KOPT-K1 (cell line): ENCODE measurements at regions not wholly inside any gene's neighbourhood (a gene's known extent, or its start where the extent isn't known, plus 50 kb on each side); places are given as distances from the start of the nearest gene placed in this dataset.

ENCODE experiments used
- H3K27ac ChIP-seq: fragments of 200-600 bp; sonication (generic); 2 replicates; pipeline ENCODE4 v1.5.1; 2016; ENCODE audit warnings: antibody characterized with exemption, mild to moderate bottlenecking, low read depth, low read length; ENCODE audit not compliant: poor library complexity, severe bottlenecking
- H3K36me3 ChIP-seq: fragments of 200-600 bp; sonication (generic); 2 replicates; pipeline ENCODE4 v1.5.1; 2017; ENCODE audit warnings: antibody characterized with exemption, mild to moderate bottlenecking, low read length, moderate library complexity; ENCODE audit not compliant: insufficient read depth
- H3K9me3 ChIP-seq: fragments of 200-600 bp; sonication (generic); 2 replicates; pipeline ENCODE4 v1.5.1; 2017; ENCODE audit warnings: antibody characterized with exemption, low read length, mild to moderate bottlenecking; ENCODE audit not compliant: insufficient read depth, poor library complexity, severe bottlenecking

DNA sequence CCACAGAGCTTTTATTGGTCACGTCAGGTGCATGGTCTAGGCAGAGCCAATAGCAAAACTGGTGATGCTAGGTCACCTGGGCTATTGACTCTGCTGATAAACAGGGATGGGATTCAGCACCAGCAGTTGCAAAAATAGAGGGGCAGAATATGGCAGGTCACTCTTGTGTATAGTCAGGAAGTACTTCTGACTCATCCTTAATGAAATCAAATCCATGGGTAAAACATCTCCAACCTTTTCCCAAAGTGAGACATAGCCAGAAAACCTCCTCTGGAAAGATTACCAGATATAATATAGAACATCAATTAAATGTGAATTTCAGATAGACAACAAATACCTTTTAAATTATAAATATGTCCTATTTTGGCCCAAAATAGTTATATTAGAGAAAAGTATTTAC lies 383.2 kb downstream of the METTL15 start:
- Histone ChIP-seq H3K36me3 (no peaks in the 10 kb centered on the region), H3K27ac (no peak overlapping the region), H3K9me3 (no peaks in the 10 kb centered on the region)

DNA sequence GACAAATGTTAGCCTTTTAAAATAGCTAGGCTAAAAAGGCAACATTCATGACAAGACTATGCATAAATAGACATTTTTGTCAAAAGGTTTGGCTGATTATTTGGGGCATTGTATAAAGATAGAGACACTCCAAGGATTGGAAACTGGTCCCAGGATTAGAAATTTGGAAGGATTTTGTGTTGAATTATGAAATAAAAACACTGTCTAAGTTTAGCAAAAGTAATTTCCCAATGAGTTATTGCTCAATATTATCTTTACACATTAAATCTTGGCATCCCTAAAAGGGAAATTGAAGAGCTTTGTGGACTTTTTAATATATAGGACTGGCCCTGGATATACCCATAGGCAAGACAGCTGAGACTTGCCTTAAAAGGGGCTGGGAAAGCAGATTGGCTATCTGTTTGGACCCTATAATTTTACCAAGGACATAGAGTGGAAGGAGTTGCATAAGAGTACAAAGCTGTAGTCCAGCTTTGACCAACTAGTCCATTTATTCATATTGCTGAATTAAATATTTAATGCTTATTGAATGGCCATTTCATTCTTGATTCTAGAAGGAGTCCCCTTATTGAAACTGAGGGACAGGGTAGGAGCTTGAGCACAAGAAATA lies 382.7 kb downstream of the METTL15 start:
- no peak overlapping the region for H3K27ac ChIP-seq
- H3K9me3 ChIP-seq: no peaks in the 10 kb centered on the region
- H3K36me3 ChIP-seq: no peaks in the 10 kb centered on the region

DNA sequence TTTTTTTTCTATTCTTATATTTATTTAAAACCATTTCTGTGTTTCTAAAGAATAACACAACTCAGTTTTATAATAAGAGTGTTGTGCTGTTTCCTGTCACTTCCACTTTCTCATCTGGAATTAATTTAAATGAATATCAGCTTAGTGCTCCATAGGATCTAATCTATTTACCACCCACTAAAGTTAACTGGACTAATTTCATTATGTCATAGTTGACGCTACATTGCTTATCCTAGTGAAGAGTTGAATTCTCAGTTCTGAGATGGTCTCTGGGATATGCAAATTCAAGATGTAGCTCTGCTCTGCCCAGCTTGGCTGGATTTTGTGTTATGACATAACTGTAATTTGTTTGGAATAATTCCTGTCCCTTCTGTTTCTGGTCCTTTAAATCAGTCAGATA lies 380.1 kb downstream of the METTL15 start:
- Histone ChIP-seq H3K9me3 (no peaks in the 10 kb centered on the region), H3K36me3 (no peaks in the 10 kb centered on the region), H3K27ac (no peak overlapping the region)

DNA sequence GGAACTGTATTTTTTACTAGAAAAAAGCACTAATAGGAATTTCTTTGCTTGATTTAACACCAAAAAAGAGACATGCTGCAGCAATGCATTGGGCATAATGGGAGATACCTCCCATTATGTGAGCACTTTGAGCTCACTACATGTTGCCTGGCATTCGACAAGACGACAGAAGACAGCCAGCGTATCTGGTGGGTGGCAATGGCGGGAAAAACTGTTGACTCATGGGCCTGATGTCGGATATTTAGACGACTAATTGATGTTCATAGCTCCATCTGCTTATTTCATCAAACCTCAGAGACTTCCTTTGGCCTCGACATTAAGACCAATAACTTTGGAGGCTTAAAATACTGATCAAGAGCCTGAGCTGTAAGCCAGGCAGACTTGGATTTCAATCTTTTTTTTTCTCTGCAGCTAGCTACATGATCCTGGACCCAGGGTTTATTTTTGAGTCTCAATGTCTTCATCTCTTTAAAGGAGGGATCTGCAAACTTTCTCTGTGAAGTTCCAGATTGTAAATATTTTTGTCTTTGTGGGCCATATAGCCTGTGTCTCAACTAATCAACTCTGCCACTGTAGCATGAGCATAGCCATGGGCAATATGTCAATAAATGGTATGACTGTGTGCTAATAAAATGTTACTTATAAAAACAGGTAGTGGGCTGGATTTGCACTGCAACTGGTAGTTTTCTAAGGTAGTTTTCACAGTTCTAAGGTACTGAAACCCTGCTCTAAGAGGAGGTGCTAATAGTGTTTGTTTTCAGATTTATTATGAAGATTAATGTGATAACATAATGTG lies 375.1 kb downstream of the METTL15 start:
- no peak overlapping the region for H3K27ac ChIP-seq
- H3K9me3 ChIP-seq: no peaks in the 10 kb centered on the region
- H3K36me3 ChIP-seq: no peaks in the 10 kb centered on the region

DNA sequence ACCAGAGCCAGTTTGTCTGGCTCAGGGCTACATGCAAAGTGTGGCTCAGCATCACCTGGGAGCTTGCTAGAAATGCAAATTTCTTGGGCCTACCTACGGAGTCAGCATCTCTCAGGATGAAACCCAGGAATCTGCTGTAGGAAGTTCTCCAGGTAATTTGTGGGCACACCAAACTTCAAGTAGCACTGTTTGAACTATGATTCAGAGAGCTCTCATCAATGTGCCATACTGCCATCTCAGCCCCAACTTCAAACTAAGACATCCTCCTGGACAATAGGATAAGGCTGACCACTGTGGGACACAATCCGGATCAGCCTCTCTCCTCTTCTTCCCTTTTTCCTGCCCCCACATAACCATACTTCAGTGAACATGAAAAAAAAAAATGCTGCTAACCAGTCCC lies 374.5 kb downstream of the METTL15 start:
- no peak overlapping the region for H3K27ac ChIP-seq
- no peaks in the 10 kb centered on the region for H3K36me3 ChIP-seq
- no peaks in the 10 kb centered on the region for H3K9me3 ChIP-seq

DNA sequence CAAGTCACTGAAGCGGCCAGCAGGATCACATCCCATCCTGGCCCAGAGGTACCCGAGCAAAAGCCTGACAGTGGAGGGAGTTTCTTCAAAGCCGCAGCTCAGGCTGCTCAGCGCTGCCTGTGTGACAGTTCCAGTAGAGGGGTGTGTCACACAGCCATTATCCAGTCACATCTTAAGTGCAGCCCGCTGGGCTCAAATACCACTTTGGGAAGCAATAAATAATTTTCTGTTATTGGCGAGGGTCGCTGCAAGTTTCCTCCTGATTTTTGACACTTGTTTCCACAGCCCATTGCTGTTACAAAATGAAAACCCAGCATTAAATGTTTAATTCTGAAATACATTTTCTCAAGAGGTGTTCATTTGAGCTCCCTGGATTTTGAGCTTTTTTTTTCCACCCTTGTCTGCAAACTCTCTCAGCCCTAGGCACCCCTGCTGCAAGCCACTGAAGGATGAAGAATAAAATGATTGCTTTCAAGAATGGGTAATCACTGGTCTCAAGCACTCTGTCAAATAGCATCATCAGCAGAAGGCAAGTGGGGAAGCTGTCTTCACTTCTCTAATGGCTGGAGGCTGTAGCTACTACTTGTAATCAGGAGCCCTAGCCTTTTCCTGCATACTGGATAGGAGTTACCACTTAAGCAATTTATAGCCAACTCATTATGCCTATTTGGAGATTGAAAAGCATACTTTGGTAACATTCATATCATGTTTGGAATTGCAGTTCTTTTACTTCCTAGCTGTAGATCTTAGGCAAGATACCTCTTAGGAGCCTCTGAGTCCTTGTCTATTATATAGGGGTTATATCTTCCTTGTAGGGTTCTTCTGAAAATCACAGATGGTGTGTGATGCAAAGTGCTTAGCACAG lies 373.7 kb downstream of the METTL15 start:
- Histone ChIP-seq H3K27ac (no peak overlapping the region), H3K36me3 (no peaks in the 10 kb centered on the region), H3K9me3 (no peaks in the 10 kb centered on the region)

DNA sequence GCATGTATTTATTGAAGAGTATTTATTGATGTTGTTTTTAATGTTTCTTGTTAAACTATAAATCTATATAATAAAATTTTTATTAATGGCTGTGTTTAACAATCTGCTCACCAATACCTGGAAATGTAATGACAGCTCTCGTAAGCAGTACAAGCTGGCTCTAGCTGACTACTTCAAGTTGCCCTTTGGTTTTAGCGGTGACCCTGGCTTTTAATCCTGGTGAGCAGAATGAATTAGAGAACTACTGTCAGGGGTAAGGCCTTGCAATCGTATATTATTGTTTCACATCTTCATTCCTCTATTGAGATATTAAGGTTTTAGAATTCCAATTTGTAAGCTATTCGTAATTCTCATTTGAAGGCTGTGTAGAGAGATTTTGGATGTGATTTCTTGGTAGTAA lies 372.2 kb downstream of the METTL15 start:
- H3K9me3 ChIP-seq: no peaks in the 10 kb centered on the region

DNA sequence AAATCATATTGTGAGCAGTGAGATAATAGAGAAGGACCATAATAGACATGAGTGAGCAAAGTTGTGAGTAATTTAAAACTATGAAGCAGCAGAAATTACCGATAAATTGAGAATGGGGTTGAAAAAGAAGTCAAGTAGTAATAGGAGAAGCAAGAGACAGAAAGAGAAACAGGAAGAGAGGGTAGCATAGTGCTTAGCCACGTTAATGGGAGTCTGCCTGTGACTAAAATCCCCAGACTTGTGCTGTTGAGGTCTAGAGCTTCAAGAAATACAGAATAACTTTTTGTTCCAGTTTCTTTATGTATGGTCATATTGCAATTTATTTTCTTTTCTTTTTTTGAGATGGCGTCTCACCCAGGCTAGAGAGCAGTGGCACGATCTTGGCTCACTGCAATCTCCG lies 368.7 kb downstream of the METTL15 start:
- no peak overlapping the region for H3K27ac ChIP-seq
- no peaks in the 10 kb centered on the region for H3K9me3 ChIP-seq
- no peaks in the 10 kb centered on the region for H3K36me3 ChIP-seq

More for the DNA sequence above, 372.2 kb downstream of the METTL15 start:
- no peaks in the 10 kb centered on the region for H3K36me3 ChIP-seq
- H3K27ac ChIP-seq: no peak overlapping the region

DNA sequence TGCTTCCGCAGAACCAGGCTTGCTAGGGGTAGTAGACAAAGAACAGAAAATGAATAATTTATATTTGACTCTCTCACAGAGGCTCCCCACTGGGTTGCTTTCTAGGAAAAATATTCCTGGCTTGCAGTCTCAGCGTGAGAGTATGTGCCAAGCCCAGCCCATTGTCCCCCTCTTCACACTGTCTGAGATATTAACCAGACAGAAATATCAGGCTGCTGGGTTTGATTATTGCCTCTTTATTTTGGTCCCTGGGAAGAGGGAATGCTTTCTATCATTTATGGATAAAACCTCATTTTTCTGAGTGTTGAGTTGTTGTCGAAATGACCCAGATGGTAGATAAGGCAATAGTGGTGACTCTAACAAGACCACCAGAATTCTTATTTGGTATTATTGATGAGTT lies 367.9 kb downstream of the METTL15 start:
- Histone ChIP-seq H3K9me3 (no peaks in the 10 kb centered on the region), H3K27ac (no peak overlapping the region), H3K36me3 (no peaks in the 10 kb centered on the region)

DNA sequence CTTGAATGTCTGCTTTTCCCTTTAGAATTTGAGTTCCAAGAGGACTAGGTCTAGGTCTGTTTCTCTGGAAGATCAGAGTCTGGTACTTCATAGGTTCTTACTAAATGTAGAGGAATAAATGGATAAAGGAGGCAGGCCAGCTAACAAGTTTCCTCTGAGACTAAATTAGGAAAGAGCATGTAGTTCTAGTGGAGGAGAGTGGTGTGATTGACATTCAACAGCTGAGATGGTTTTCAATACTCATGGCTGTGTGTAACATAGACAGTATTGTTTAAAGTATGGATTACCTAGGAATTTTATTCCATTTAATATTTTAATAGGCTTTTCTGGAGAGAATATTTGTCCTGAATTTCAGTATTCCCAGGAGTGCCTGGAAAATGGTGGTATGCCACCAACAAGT lies 364.7 kb downstream of the METTL15 start:
- no peaks in the 10 kb centered on the region for H3K36me3 ChIP-seq
- no peak overlapping the region for H3K27ac ChIP-seq
- no peaks in the 10 kb centered on the region for H3K9me3 ChIP-seq

DNA sequence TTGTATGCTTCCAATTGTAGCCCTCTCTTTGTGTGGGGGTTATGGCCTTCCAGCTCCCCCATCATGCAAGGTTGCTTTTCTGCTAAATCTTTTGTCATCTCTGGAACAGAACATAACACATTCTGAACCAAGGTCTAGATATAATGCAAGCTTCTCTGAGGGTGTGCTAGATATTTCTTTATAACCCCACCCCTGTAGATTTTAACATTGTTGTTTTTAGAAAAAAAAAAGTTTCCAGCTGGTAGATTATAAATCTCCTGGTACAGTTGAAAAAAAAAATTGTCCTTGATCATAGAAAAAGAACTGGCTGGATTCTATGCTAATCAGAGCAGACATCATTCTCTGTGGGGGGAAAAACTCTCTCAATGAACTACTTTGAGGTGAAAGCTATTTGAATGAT lies 363.3 kb downstream of the METTL15 start:
- Histone ChIP-seq H3K9me3 (no peaks in the 10 kb centered on the region), H3K27ac (no peak overlapping the region), H3K36me3 (no peaks in the 10 kb centered on the region)

DNA sequence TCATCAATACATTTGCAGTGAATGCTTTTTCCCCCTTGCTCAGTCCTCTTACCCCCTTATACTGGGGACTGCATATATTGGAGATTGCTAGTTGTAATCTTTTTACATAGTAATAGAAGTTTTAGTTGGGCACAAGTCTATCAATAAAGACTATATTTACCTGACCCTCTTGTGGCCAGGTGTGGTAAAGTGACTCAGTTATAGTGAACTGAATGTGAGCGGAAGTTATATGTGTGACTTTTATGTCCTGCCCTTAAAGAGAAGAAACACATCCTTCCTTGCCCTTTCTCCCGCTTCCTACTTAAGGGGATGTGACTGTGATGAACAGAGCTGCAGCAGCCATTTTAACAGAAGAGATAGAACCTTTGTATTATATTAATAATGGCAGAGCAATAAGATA lies 362.0 kb downstream of the METTL15 start:
- Histone ChIP-seq H3K9me3 (no peaks in the 10 kb centered on the region), H3K36me3 (no peaks in the 10 kb centered on the region), H3K27ac (no peak overlapping the region)

DNA sequence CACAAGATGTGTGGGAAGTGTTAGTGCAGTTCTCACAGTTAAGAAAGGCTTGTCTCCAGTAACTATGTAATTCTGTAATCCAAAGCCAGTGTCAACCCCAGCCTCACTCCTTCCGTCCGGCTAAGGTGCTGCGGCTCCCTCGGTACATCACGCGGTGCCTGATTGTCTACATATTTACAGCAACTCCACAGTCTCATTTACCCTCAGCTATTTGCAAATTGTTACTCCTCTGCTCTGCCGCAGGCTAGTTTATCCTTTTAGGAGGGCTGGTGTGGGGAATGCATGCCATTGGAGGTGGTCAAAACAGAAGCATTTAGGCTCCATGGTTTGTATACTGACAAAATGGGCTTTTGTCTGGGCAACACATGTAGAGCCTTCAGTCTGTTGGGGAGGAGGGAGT lies 358.3 kb downstream of the METTL15 start:
- Histone ChIP-seq H3K9me3 (no peaks in the 10 kb centered on the region), H3K36me3 (no peaks in the 10 kb centered on the region), H3K27ac (no peak overlapping the region)

DNA sequence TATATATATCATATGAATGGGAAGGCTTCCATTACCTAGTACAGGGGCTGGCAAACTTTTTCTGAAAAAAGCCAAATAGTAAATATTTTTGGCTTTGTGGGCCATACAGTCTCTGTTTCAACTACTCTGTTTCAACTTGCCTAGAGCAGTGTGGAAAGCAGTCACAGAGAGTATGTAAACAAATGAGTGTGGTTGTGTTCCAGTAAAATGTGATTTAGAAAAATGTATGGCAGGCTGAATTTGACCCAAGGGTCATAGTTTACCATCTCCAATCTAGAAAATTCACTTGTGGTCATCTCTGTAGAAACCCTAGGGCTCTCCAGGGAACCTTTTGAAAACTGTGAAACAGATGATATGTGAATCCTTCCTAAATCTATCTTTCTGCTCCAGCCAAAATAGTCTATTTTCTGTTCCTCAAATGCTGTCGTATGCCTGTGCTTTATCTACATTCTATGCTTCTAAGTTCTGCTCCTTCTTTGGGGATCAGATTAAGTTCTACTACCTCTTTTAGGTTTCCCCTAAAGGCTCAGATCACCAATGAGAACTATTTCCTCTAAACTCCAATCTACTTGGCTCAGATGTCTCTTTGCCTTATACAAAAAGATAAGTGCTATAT lies 356.2 kb downstream of the METTL15 start:
- Histone ChIP-seq H3K36me3 (no peaks in the 10 kb centered on the region), H3K9me3 (no peaks in the 10 kb centered on the region), H3K27ac (no peak overlapping the region)

DNA sequence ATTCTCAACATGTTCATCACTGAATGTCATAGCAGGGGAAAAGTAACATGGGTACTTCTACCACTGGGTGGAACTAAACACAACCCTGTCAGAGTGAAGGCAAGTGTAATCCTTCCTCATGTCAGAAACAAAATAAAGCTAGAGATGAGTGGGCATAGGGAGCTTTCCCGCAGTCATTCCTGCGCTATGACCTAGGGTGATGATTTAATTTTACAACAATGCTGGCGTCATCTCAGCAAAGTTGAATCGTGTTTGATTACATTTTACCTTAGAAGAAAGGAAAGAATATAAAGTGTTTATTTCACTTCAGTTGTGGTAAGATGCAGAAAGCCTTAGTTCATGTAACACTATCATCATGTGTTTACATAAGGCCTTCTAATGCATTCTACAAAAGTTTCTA lies 355.6 kb downstream of the METTL15 start:
- Histone ChIP-seq H3K27ac (no peak overlapping the region), H3K9me3 (no peaks in the 10 kb centered on the region)

More for the DNA sequence above, 355.6 kb downstream of the METTL15 start:
- H3K36me3 ChIP-seq: no peaks in the 10 kb centered on the region
